Naive thymus-derived CD4-positive, alpha-beta T cell (primary cell): ENCODE measurements at regions not wholly inside any gene's neighbourhood (a gene's known extent, or its start where the extent isn't known, plus 50 kb on each side); places are given as distances from the start of the nearest gene placed in this dataset.

Experiments
- ATAC-seq: fragments of 150-1000 bp; cut with Tn5 transposase; 2 replicates; pipeline ENCODE4 v1.10.0; 2021; ENCODE audit warnings: mild to moderate bottlenecking, moderate library complexity
- CTCF ChIA-PET: fragments of 350-600 bp; sonication (Branson Sonifier 250); formaldehyde crosslinking; loops from one replicate; lab custom pipeline; 2021; ENCODE audit warnings: antibody characterized with exemption; lab: Charles Lee
- POLR2A ChIA-PET: fragments of 350-600 bp; sonication (Branson Sonifier 250); formaldehyde crosslinking; loops from one replicate; lab custom pipeline; 2021; ENCODE audit warnings: antibody characterized with exemption, inconsistent platforms; lab: Charles Lee
- DNase-seq, 9 donors: peaks; one replicate each; pipeline versions ENCODE4 v3.0.0 to v3.0.0-alpha.2; 2020 to 2022; ENCODE audit warnings: mixed read lengths in 1 of 9
- H3K27ac ChIP-seq: one replicate; pipeline ENCODE4 v1.7.0; 2013; ENCODE audit warnings: mild to moderate bottlenecking, low read depth, low read length, moderate library complexity
- H3K27me3 ChIP-seq, 2 donors: one replicate each; pipeline ENCODE4 v1.7.0; 2013; ENCODE audit warnings: low read length in 2 of 2, mild to moderate bottlenecking in 2 of 2, moderate library complexity in 2 of 2; ENCODE audit not compliant: control insufficient read depth in 2 of 2, insufficient read depth in 2 of 2
- H3K36me3 ChIP-seq, 3 experiments: 1 replicate in 2 of 3; 2 replicates in 1 of 3; pipeline ENCODE4 v1.7.0; 2013; ENCODE audit warnings: low read length in 3 of 3, mild to moderate bottlenecking in 3 of 3, moderate library complexity in 1 of 3; ENCODE audit not compliant: insufficient read depth in 3 of 3, control insufficient read depth in 2 of 3
- H3K4me1 ChIP-seq, 2 donors: one replicate each; pipeline ENCODE4 v1.7.0; 2013; ENCODE audit warnings: low read length in 2 of 2, mild to moderate bottlenecking in 2 of 2, moderate library complexity in 1 of 2; ENCODE audit not compliant: control insufficient read depth in 2 of 2, insufficient read depth in 2 of 2
- H3K4me3 ChIP-seq: 2 replicates; pipeline ENCODE4 v1.7.0; 2013; ENCODE audit warnings: mild to moderate bottlenecking, low read length
- H3K9me3 ChIP-seq, 3 experiments: 1 replicate in 2 of 3; 2 replicates in 1 of 3; pipeline ENCODE4 v1.7.0; 2013; ENCODE audit warnings: low read length in 3 of 3; ENCODE audit not compliant: control insufficient read depth in 2 of 3
- H3K27ac Mint-ChIP-seq, 9 donors: one replicate each; pipeline ENCODE4 v1.8.0; 2020 to 2022; ENCODE audit warnings: mixed read lengths in 9 of 9, mild to moderate bottlenecking in 8 of 9, moderate library complexity in 5 of 9, inconsistent platforms in 2 of 9
- H3K27me3 Mint-ChIP-seq, 5 donors: one replicate each; pipeline ENCODE4 v1.8.0; 2021 to 2022; ENCODE audit warnings: mixed read lengths in 5 of 5, mild to moderate bottlenecking in 1 of 5
- H3K36me3 Mint-ChIP-seq, 5 donors: one replicate each; pipeline ENCODE4 v1.8.0; 2020 to 2022; ENCODE audit warnings: mixed read lengths in 5 of 5, mild to moderate bottlenecking in 3 of 5, inconsistent platforms in 1 of 5
- H3K4me1 Mint-ChIP-seq, 7 donors: one replicate each; pipeline ENCODE4 v1.8.0; 2020 to 2022; ENCODE audit warnings: mixed read lengths in 7 of 7, mild to moderate bottlenecking in 3 of 7, inconsistent platforms in 1 of 7
- H3K4me3 Mint-ChIP-seq, 10 donors: one replicate each; pipeline ENCODE4 v1.8.0; 2020 to 2022; ENCODE audit warnings: mild to moderate bottlenecking in 10 of 10, mixed read lengths in 10 of 10, moderate library complexity in 6 of 10, inconsistent platforms in 2 of 10
- H3K9me3 Mint-ChIP-seq, 11 donors: one replicate each; pipeline ENCODE4 v1.8.0; 2020 to 2022; ENCODE audit warnings: mixed read lengths in 11 of 11, mild to moderate bottlenecking in 4 of 11, inconsistent platforms in 1 of 11, moderate library complexity in 1 of 11
- intact Hi-C, 2 donors: fragments of 100-400 bp; cut with micrococcal nuclease; formaldehyde crosslinking; loops; one replicate each; pipeline ENCODE4 v1.15.1; 2023

GRCh38 chr18:39938676-39939608 lies 2016.1 kb upstream of the PIK3C3 start:
- no peak overlapping the region for H3K27ac ChIP-seq
- Mint-ChIP-seq H3K9me3 (peaks cover 2 to 23% (median 10%) of the 10 kb centered on the region in 11 donors), H3K36me3 (no peaks in the 10 kb centered on the region), H3K4me1 (no peaks in the 10 kb centered on the region), H3K4me3 (no peak overlapping the region), H3K27ac (no peak overlapping the region), H3K27me3 (no peaks in the 10 kb centered on the region)
- no peaks in the 10 kb centered on the region for H3K4me1 ChIP-seq
- H3K36me3 ChIP-seq = no peaks in the 10 kb centered on the region
- DNase-seq (no peak), ATAC-seq (no peak)
- CTCF ChIA-PET = no interaction called here
- no peaks in the 10 kb centered on the region for H3K9me3 ChIP-seq
- H3K4me3 ChIP-seq = no peak overlapping the region
- intact Hi-C loops = no loop called here
- no peaks in the 10 kb centered on the region for H3K27me3 ChIP-seq
- POLR2A ChIA-PET = no interaction called here

GRCh38 chr18:39935598-39935997 lies 2019.4 kb upstream of the PIK3C3 start:
- Mint-ChIP-seq H3K27me3 (no peaks in the 10 kb centered on the region), H3K27ac (no peak overlapping the region)
- no peak for ATAC-seq

GRCh38 chr18:39918847-39919246 lies 2036.2 kb upstream of the PIK3C3 start:
- Mint-ChIP-seq H3K4me3 (no peak overlapping the region), H3K27ac (no peak overlapping the region), H3K4me1 (peaks cover 0 to under 1% (median 0%) of the 10 kb centered on the region in 7 donors), H3K9me3 (peaks cover 0 to 15% (median 4%) of the 10 kb centered on the region in 11 donors), H3K36me3 (no peaks in the 10 kb centered on the region), H3K27me3 (no peaks in the 10 kb centered on the region)
- H3K36me3 ChIP-seq = no peaks in the 10 kb centered on the region
- no peak overlapping the region for H3K27ac ChIP-seq
- H3K9me3 ChIP-seq = no peaks in the 10 kb centered on the region
- CTCF ChIA-PET = no interaction called here
- intact Hi-C loops = no loop called here
- no peak overlapping the region for H3K4me3 ChIP-seq
- H3K27me3 ChIP-seq = no peaks in the 10 kb centered on the region
- no peaks in the 10 kb centered on the region for H3K4me1 ChIP-seq
- ATAC-seq (no peak), DNase-seq (no peak)
- POLR2A ChIA-PET = no interaction called here

More at GRCh38 chr18:39935598-39935997, 2019.4 kb upstream of the PIK3C3 start:
- no peaks in the 10 kb centered on the region for H3K36me3 ChIP-seq
- Mint-ChIP-seq H3K36me3 (no peaks in the 10 kb centered on the region), H3K4me1 (no peaks in the 10 kb centered on the region), H3K9me3 (peaks cover 0 to 22% (median 7%) of the 10 kb centered on the region in 11 donors), H3K4me3 (no peak overlapping the region)
- no peaks in the 10 kb centered on the region for H3K9me3 ChIP-seq
- CTCF ChIA-PET = no interaction called here
- POLR2A ChIA-PET = no interaction called here
- H3K4me1 ChIP-seq = no peaks in the 10 kb centered on the region
- H3K4me3 ChIP-seq = no peak overlapping the region
- intact Hi-C loops = no loop called here
- DNase-seq = no peak
- H3K27ac ChIP-seq = no peak overlapping the region
- H3K27me3 ChIP-seq = no peaks in the 10 kb centered on the region

- no peak for ATAC-seq
- Histone ChIP-seq H3K27ac (no peak overlapping the region), H3K4me3 (no peak overlapping the region), H3K4me1 (no peaks in the 10 kb centered on the region), H3K27me3 (no peaks in the 10 kb centered on the region), H3K9me3 (no peaks in the 10 kb centered on the region), H3K36me3 (no peaks in the 10 kb centered on the region)
- Mint-ChIP-seq H3K4me1 (no peaks in the 10 kb centered on the region), H3K36me3 (no peaks in the 10 kb centered on the region), H3K9me3 (peaks cover 1 to 25% (median 6%) of the 10 kb centered on the region in 11 donors), H3K27ac (no peak overlapping the region), H3K4me3 (no peak overlapping the region), H3K27me3 (no peaks in the 10 kb centered on the region)
- CTCF ChIA-PET = no interaction called here
- DNase-seq = no peak
- intact Hi-C loops = no loop called here
- POLR2A ChIA-PET = no interaction called here
Measured at GRCh38 chr18:39913672-39914366, 2041.2 kb upstream of the PIK3C3 start.

GRCh38 chr18:39911716-39912115 lies 2043.3 kb upstream of the PIK3C3 start:
- H3K27me3 ChIP-seq = no peaks in the 10 kb centered on the region
- H3K36me3 Mint-ChIP-seq = no peaks in the 10 kb centered on the region
- H3K27ac ChIP-seq = no peak overlapping the region
- peaks cover 2 to 30% (median 8%) of the 10 kb centered on the region in 11 donors for H3K9me3 Mint-ChIP-seq
- DNase-seq (no peak), ATAC-seq (no peak)
- CTCF ChIA-PET = no interaction called here
- H3K9me3 ChIP-seq = no peaks in the 10 kb centered on the region
- no peak overlapping the region for H3K27ac Mint-ChIP-seq
- POLR2A ChIA-PET = no interaction called here
- no peaks in the 10 kb centered on the region for H3K4me1 Mint-ChIP-seq
- no peaks in the 10 kb centered on the region for H3K4me1 ChIP-seq
- no peak overlapping the region for H3K4me3 ChIP-seq
- no peak overlapping the region for H3K4me3 Mint-ChIP-seq
- H3K36me3 ChIP-seq = no peaks in the 10 kb centered on the region
- intact Hi-C loops = no loop called here
- no peaks in the 10 kb centered on the region for H3K27me3 Mint-ChIP-seq

GRCh38 chr18:39909706-39910105 lies 2045.3 kb upstream of the PIK3C3 start:
- no peak for ATAC-seq
- Histone ChIP-seq H3K27me3 (no peaks in the 10 kb centered on the region), H3K9me3 (no peaks in the 10 kb centered on the region), H3K4me1 (no peaks in the 10 kb centered on the region), H3K4me3 (no peak overlapping the region), H3K27ac (no peak overlapping the region), H3K36me3 (no peaks in the 10 kb centered on the region)
- Mint-ChIP-seq H3K27ac (no peak overlapping the region), H3K27me3 (no peaks in the 10 kb centered on the region), H3K36me3 (no peaks in the 10 kb centered on the region), H3K9me3 (peaks cover 0 to 30% (median 10%) of the 10 kb centered on the region in 11 donors), H3K4me1 (no peaks in the 10 kb centered on the region), H3K4me3 (no peak overlapping the region)
- intact Hi-C loops = loop anchor here in 1 of 2 donors (10.0 kb wide), 1 partner anchor 65 kb away; no protein-coding TSS in a partner anchor
- ChIA-PET CTCF (no interaction called here), POLR2A (no interaction called here)
- no peak for DNase-seq
